NCI-H345 treated with DMSO at 0.1 percent for 48 hours (cell line): ENCODE measurements at regions not wholly inside any gene's neighbourhood (a gene's known extent, or its start where the extent isn't known, plus 50 kb on each side); places are given as distances from the start of the nearest gene placed in this dataset.

Experiments
- DNase-seq: peaks from one replicate; lab custom pipeline; 2025; ENCODE audit not compliant: unreplicated experiment; lab: John Stamatoyannopoulos, UW

DNA sequence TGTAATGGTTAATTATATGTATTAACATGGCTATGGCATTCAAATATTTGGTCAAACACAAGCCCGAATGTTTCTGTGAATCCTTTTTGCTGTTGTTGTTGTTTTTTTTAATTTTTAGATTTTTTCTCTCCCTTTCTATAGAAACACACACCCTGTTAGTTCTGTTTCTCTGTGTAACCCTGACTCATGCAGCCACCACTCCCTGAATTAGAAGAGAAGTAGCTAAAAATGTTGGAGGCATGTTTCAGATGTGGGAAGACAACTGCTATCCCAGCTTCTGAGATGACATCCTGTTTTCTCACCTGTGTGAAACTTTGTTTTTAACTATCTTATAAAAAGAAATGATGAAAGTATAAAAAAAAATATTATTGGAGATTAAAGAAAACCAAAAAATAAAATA lies 219.6 kb upstream of the RGPD4 start:
- no peak for DNase-seq

DNA sequence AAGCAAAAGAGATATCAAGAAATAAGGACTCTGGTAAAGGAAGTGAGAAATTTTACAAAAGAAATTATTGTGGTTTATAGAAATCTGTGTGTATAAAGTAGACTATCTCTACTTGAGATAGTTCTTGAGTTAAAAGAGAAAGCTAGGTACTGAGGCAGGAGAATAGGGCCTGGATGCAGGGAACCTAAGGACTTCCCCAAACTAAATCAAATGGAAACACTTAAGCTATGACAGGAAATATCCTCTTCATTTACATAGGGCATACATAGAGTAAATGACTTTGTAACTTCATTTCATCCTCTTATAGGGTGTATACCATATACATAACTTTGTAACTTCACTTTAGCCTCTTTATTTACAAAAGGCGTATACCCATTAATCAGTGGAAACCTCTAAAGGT lies 219.2 kb upstream of the RGPD4 start:
- no peak for DNase-seq

GRCh38 chr2:107615039-107615438 lies 211.7 kb upstream of the RGPD4 start:
- DNase-seq, result no peak

DNA sequence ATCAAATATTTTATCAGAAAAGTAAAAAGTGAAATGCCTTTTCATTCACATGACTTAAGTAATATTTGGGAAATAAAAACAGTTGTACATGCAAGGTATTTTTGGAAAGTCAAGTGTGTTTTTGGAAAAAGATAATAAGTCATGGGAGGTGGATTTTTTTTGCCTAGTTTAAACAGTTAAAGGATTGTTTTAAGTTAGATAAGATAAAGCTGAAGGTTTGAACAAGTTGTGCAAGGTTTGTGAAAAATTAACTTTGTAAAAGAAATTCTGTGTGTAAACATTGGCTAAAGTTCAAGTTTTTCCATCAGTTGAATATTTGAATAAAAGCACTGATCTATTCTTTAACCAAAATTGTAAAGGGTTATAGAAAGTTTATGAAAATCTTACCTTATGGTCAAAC lies 207.9 kb upstream of the RGPD4 start:
- DNase-seq, result no peak

DNA sequence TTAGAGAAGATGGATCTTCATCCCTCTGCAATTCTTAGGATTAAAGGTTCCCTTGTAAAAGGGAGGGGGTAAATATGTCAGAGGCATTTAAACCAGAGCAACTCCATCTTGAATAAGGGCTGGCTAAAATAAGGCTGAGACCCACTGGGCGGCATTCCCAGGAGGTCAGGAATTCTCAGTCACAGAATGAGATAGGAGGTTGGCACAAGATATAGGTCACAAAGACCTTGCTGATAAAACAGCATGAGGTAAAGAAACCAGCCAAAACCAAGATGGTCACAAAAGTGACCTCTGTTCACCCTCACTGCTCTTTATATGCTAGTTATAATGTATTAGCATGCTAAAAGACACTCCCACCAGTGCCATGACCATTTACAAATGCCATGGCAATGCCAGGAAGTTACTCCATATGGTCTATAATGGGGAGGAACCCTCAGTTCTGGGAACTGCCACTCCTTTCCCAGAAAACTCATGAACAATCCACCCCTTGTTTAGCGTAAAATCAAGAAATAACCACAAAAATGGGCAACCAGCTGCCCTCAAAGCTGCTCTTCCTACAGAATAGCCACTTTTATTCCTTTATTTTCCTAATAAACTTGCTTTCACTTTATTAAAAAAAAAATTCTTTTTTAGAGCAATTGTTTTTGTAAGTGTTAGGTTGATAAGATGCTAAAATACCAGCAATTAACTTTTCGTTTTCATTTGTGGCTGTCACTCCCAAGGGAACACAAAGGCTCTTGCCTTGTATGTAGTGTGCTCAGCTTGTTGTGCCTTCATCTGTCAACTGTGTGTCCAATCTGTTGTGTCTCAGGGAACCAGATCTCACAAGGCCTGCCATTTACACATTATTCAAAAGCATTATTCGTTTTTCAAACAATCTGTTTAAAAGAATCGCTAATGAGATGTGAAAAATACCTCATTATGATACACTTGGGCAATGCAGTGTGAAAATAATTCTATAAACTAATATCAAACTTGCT lies 205.2 kb upstream of the RGPD4 start:
- DNase-seq, result no peak

GRCh38 chr2:107622741-107623310 lies 203.9 kb upstream of the RGPD4 start:
- no peak for DNase-seq

- DNase-seq, result no peak
Measured at GRCh38 chr2:107625982-107626381, 200.7 kb upstream of the RGPD4 start.

- no peak for DNase-seq
Measured at GRCh38 chr2:107627164-107627563, 199.5 kb upstream of the RGPD4 start.

- DNase-seq, result no peak
Measured at GRCh38 chr2:107627926-107628325, 198.8 kb upstream of the RGPD4 start.

DNA sequence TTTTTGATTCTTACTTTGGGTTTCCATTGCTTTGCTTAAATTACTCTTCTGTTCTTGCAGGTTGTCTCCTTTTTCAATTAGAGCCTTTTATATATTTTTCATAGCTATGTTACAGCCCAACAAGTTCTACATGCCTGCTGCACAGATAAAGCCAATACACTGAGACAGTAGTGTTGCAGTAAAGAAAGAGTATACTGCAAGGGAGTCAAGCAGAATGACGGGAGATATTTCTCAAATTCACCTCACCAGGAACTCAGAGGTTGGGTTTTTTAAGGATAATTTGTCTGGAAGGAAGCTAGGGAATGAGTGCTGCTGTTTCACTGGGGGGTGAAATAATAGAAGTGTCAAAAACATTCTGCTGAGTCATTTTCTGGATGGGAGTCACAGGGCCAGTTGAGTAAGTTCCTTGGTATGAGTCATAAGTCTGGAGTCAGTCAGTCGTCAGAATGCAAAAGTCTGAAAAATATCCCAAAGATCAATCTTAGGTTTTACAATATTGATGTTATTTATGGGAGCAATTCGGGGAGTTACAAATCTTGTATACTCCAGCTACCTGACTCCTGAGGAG lies 193.0 kb upstream of the RGPD4 start:
- no peak for DNase-seq

GRCh38 chr2:107634172-107634571 lies 192.5 kb upstream of the RGPD4 start:
- no peak for DNase-seq

- DNase-seq, result no peak
Measured at GRCh38 chr2:107635883-107636282, 190.8 kb upstream of the RGPD4 start.

DNA sequence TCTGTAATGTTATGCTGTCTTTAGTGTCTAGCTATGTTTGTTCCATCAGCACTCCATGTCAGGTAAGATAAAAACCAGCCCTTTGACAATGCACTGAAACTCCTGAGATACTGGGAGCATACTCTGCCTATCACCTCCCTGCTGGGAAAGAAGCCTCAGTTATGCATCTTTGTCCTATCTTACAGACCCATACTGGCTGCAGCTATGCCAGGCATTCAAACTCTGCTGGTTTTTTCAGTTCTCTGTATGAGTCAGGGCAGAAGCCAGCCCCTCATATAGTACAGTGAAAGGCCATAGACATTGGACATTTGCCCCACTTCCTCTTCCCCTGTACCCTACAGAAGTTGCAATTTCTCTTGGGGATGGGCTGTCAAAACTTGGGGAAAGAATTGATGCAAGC lies 181.1 kb upstream of the RGPD4 start:
- no peak for DNase-seq

GRCh38 chr2:107648781-107649404 lies 177.8 kb upstream of the RGPD4 start:
- no peak for DNase-seq

GRCh38 chr2:107657049-107657448 lies 169.6 kb upstream of the RGPD4 start:
- DNase-seq, result no peak

GRCh38 chr2:107663632-107664031 lies 163.1 kb upstream of the RGPD4 start:
- no peak for DNase-seq

DNA sequence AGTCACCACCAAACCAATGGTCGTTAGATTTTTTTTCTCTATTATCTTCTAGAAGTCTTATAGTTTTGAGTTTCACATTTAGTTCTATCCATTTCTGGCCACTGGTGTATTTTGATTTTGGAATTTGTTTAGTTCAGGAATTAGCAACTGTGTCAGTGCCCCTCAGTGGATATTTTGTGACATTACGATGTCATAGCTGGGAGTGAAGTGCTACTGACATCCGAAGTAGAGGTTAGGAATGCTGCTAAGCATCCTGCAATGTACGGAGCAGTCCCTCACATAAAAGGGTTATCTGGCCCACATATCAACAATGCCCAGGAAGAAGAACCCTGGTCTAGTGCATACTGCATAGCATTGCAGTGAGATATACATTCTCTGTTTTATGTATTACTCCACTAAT lies 157.4 kb upstream of the RGPD4 start:
- peak; percentile 9 for DNase-seq

DNA sequence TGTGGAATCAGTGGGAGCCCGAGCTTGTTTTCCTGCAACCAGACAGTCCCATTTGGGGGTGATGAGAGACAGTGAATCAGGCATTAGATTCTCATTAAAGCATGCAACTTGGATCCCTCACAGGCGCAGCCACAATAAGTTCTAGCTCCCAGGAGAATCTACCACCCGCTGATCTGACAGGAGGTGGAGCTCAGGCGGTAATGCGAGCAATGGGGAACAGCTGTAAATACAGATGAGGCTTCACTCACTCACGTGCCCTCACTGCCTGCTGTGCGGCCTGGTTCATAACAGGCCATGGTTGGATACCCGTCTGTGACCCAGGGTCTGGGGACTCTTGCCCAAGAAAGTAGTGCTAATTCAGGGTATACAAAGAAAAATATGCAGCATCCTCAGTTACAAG lies 144.8 kb upstream of the RGPD4 start:
- DNase-seq, result no peak

DNA sequence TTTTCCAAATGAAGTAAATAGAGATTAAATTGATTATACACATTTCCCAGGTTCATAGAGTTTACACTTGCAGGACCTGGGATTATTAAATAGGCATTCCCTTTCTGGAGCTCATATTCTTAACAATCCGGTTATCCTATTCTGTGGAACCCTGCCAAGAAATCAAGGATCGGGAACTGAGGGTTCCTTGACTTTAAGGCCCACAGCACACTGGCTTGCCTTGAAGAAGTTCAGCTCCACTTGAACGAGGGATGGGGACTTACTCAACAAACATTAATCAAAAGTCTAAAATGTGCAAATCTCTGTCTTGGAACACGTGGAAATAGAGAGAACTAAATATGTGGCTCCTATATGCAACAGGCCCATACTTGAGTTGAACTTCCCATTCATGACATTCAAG lies 142.3 kb upstream of the RGPD4 start:
- DNase-seq, result no peak

- DNase-seq, result no peak
Measured at GRCh38 chr2:107685421-107685986, 141.2 kb upstream of the RGPD4 start.

GRCh38 chr2:107687073-107687472 lies 139.6 kb upstream of the RGPD4 start:
- DNase-seq, result no peak
